AG04450 (cell line): ENCODE measurements at regions not wholly inside any gene's neighbourhood (a gene's known extent, or its start where the extent isn't known, plus 50 kb on each side); places are given as distances from the start of the nearest gene placed in this dataset.
"Not testable (repeated sequence)": the region's sequence is repeated elsewhere in the genome, so short reads cannot be mapped to it uniquely, and the experiment has no call there.

Experiments used
- CTCF ChIA-PET: fragments of 300-600, 350-600 bp; formaldehyde crosslinking; extraction: SDS; loops from one replicate; lab custom pipeline; 2022; ENCODE audit warnings: antibody characterized with exemption, inconsistent platforms; lab: Charles Lee
- POLR2A ChIA-PET: fragments of 350-600 bp; formaldehyde crosslinking; extraction: SDS; loops from one replicate; lab custom pipeline; 2021; ENCODE audit warnings: antibody characterized with exemption, inconsistent platforms; lab: Yijun Ruan, JAX
- DNase-seq: peaks from one replicate; pipeline ENCODE4 v3.0.0-alpha.2; 2011; ENCODE audit warnings: low read depth, low spot score
- H3K27ac ChIP-seq: one replicate; pipeline ENCODE4 v1.5.1; 2012; ENCODE audit warnings: low read depth, low read length, control low read depth
- H3K27me3 ChIP-seq: one replicate; pipeline ENCODE4 v1.6.0; 2012; ENCODE audit warnings: low read length; ENCODE audit not compliant: control insufficient read depth, insufficient read depth
- H3K4me3 ChIP-seq: 2 replicates; pipeline ENCODE4 v1.5.1; 2011; ENCODE audit warnings: mild to moderate bottlenecking, low read depth, low read length, control low read depth
- H3K9me3 ChIP-seq: 2 replicates; pipeline ENCODE4 v1.5.1; 2012; ENCODE audit warnings: low read length; ENCODE audit not compliant: control insufficient read depth, insufficient read depth
- CTCF ChIP-seq: IDR thresholded peaks from 2 replicates; pipeline ENCODE4 v1.5.1; 2011; ENCODE audit warnings: low read depth, low read length, control low read depth, inconsistent platforms

- peaks cover 8% of the 10 kb centered on the region for H3K27me3 ChIP-seq
- CTCF ChIA-PET: no interaction called here
- H3K27ac ChIP-seq: no peak overlapping the region
- no peak for DNase-seq
- H3K4me3 ChIP-seq: no peak overlapping the region
- no peak for TF ChIP-seq CTCF
- no peaks in the 10 kb centered on the region; the same call in 1 of the 2 replicates for H3K9me3 ChIP-seq
- POLR2A ChIA-PET: no interaction called here
These were observed 172.8 kb upstream of the SPRED2 start for GRCh38 chr2:65605058-65605742.

- DNase-seq: no peak
- TF ChIP-seq CTCF: no peak
- ChIA-PET POLR2A (no interaction called here), CTCF (no interaction called here)
- H3K4me3 ChIP-seq: no peak overlapping the region
- H3K27me3 ChIP-seq: peaks cover 8% of the 10 kb centered on the region
- no peak overlapping the region for H3K27ac ChIP-seq
- no peaks in the 10 kb centered on the region; the same call in 1 of the 2 replicates for H3K9me3 ChIP-seq
These were observed 171.8 kb upstream of the SPRED2 start for GRCh38 chr2:65604246-65604645.

- H3K9me3 ChIP-seq: no peaks in the 10 kb centered on the region
- ChIA-PET CTCF (no interaction called here), POLR2A (no interaction called here)
- no peak for DNase-seq
- no peak overlapping the region for H3K4me3 ChIP-seq
- no peak for TF ChIP-seq CTCF
- no peaks in the 10 kb centered on the region for H3K27me3 ChIP-seq
- H3K27ac ChIP-seq: no peak overlapping the region
These were observed 170.3 kb upstream of the SPRED2 start for GRCh38 chr2:65602603-65603235.

DNA sequence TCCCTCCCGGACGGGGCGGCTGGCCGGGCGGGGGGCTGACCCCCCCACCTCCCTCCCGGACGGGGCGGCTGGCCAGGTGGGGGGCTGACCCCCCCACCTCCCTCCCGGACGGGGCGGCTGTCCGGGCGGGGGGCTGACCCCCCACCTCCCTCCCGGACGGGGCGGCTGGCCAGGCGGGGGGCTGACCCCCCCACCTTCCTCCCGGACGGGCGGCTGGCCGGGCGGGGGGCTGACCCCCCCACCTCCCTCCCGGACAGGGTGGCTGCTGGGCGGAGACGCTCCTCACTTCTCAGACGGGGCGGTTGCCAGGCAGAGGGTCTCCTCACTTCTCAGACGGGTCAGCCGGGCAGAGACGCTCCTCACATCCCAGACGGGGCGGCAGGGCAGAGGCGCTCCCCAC, 168.5 kb upstream of the SPRED2 start:
- POLR2A ChIA-PET, DNase-seq, H3K27me3 ChIP-seq, CTCF ChIA-PET, H3K27ac ChIP-seq, H3K9me3 ChIP-seq, H3K4me3 ChIP-seq: not testable (repeated sequence)

DNA sequence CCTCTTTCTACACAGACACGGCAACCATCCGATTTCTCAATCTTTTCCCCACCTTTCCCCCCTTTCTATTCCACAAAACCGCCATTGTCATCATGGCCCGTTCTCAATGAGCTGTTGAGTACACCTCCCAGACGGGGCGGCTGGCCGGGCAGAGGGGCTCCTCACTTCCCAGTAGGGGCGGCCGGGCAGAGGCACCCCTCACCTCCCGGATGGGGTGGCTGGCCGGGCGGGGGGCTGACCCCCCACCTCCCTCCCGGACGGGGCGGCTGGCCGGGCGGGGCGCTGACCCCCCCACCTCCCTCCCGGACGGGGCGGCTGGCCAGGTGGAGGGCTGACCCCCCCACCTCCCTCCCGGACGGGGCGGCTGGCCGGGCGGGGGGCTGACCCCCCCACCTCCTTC, 168.0 kb upstream of the SPRED2 start:
- H3K27me3 ChIP-seq, CTCF ChIA-PET, POLR2A ChIA-PET, H3K4me3 ChIP-seq, H3K27ac ChIP-seq, DNase-seq, H3K9me3 ChIP-seq: not testable (repeated sequence)

DNA sequence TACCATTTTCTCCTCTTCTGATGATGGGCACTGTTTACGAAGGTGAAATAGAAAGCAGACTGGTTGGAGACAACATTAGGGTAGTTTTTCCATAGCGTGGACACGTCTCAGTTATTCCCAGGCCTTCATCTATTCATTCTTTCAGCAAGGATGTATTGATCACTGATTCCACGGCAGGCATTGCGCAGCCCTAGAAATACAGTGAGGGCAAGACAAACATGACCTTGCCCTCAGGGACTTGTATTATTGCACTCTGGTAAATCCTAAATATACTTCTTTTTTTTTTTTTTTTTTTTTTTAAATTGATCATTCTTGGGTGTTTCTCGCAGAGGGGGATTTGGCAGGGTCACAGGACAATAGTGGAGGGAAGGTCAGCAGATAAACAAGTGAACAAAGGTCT, 167.3 kb upstream of the SPRED2 start:
- POLR2A ChIA-PET: no interaction called here
- Histone ChIP-seq H3K27me3 (no peaks in the 10 kb centered on the region), H3K4me3 (no peak overlapping the region), H3K27ac (no peak overlapping the region), H3K9me3 (no peaks in the 10 kb centered on the region)
- CTCF ChIA-PET: no interaction called here
- DNase-seq: no peak
- TF ChIP-seq CTCF: no peak
